B cell (primary cell): ENCODE measurements at regions not wholly inside any gene's neighbourhood (a gene's known extent, or its start where the extent isn't known, plus 50 kb on each side); places are given as distances from the start of the nearest gene placed in this dataset.

Experiments
- ATAC-seq: fragments of 200-7000 bp; cut with Tn5 transposase; one replicate; pipeline ENCODE4 v1.10.0; 2021; ENCODE audit warnings: low read depth, mild to moderate bottlenecking, moderate number of reproducible peaks, moderate library complexity
- CTCF ChIA-PET: fragments of 350-600 bp; sonication (Branson Sonifier 250); formaldehyde crosslinking; loops from one replicate; lab custom pipeline; 2021; ENCODE audit warnings: antibody characterized with exemption, inconsistent platforms; lab: Charles Lee
- POLR2A ChIA-PET: fragments of 350-600 bp; sonication (Branson Sonifier 250); formaldehyde crosslinking; loops from one replicate; lab custom pipeline; 2021; ENCODE audit warnings: antibody characterized with exemption; lab: Charles Lee
- DNase-seq: peaks from one replicate; pipeline ENCODE4 v3.0.0; 2013
- H2AFZ ChIP-seq: 2 replicates; pipeline ENCODE4 v1.6.1; 2012; ENCODE audit warnings: mild to moderate bottlenecking, low read depth, low read length; ENCODE audit not compliant: insufficient read depth, poor library complexity, severe bottlenecking
- H3K27ac ChIP-seq, 2 donors: 1 replicate in 1 of 2; 2 replicates in 1 of 2; pipeline ENCODE4 v1.5.1; 2012 to 2013; ENCODE audit warnings: low read length in 2 of 2, mild to moderate bottlenecking in 2 of 2, moderate library complexity in 1 of 2
- H3K27me3 ChIP-seq, 4 experiments: fragments of 200-600 bp in 1 of 4; sonication (generic) in 1 of 4; replicated peaks in 1 of 4; 1 replicate in 2 of 4; 2 replicates in 2 of 4; pipeline versions ENCODE4 v1.6.1 to v1.7.0; 2013 to 2016; ENCODE audit warnings: low read length in 3 of 4, mild to moderate bottlenecking in 2 of 4, mixed read lengths in 1 of 4, moderate library complexity in 1 of 4; ENCODE audit not compliant: insufficient read depth in 4 of 4, control insufficient read depth in 3 of 4; ENCODE audit errors: control extremely low read depth in 1 of 4
- H3K36me3 ChIP-seq, 2 experiments: replicated peaks in 1 of 2; 1 replicate in 1 of 2; 2 replicates in 1 of 2; pipeline versions ENCODE4 v1.6.1 to v1.7.1; 2013; ENCODE audit warnings: low read length in 1 of 2; ENCODE audit not compliant: insufficient read depth in 2 of 2, control insufficient read depth in 1 of 2; ENCODE audit errors: control extremely low read depth in 1 of 2, extremely low read depth in 1 of 2
- H3K4me1 ChIP-seq, 2 donors: fragments of 200-600 bp in 1 of 2; sonication (generic) in 1 of 2; 1 replicate in 1 of 2; 2 replicates in 1 of 2; pipeline versions ENCODE4 v1.5.1 to v1.6.1; 2013 to 2017; ENCODE audit warnings: low read length in 2 of 2; ENCODE audit not compliant: control insufficient read depth in 2 of 2, insufficient read depth in 2 of 2
- H3K4me2 ChIP-seq: replicated peaks from 2 replicates; pipeline ENCODE3; 2012; ENCODE audit warnings: mild to moderate bottlenecking, low read depth, low read length; ENCODE audit not compliant: poor library complexity, severe bottlenecking
- H3K4me3 ChIP-seq, 5 experiments: fragments of 200-600 bp in 1 of 5; sonication (generic) in 1 of 5; 1 replicate in 3 of 5; 2 replicates in 2 of 5; pipeline versions ENCODE4 v1.5.1 to v1.7.0; 2011 to 2016; ENCODE audit warnings: low read length in 4 of 5, mild to moderate bottlenecking in 4 of 5, low read depth in 2 of 5, control low read depth in 1 of 5, moderate library complexity in 1 of 5; ENCODE audit not compliant: insufficient read depth in 1 of 5; ENCODE audit errors: control extremely low read depth in 1 of 5, extremely low read depth in 1 of 5
- H3K79me2 ChIP-seq: fragments of 200-600 bp; sonication (generic); one replicate; pipeline ENCODE4 v1.6.0; 2016; ENCODE audit warnings: low read length; ENCODE audit not compliant: control insufficient read depth, insufficient read depth
- H3K9ac ChIP-seq: fragments of 200-600 bp; sonication (generic); 2 replicates; pipeline ENCODE4 v1.6.1; 2017; ENCODE audit warnings: mild to moderate bottlenecking, low read length, moderate library complexity
- H3K9me3 ChIP-seq, 3 donors: one replicate each; pipeline versions ENCODE4 v1.6.1 to v1.7.1; 2013; ENCODE audit warnings: low read length in 2 of 3; ENCODE audit not compliant: control insufficient read depth in 2 of 3, insufficient read depth in 1 of 3; ENCODE audit errors: control extremely low read depth in 1 of 3
- H4K20me1 ChIP-seq: 2 replicates; pipeline ENCODE4 v1.6.0; 2012; ENCODE audit warnings: mild to moderate bottlenecking, low read length; ENCODE audit not compliant: insufficient read depth, control insufficient read depth, poor library complexity, severe bottlenecking
- H3K27ac Mint-ChIP-seq: one replicate; pipeline ENCODE4 v1.8.0; 2021; ENCODE audit warnings: mixed read lengths
- H3K27me3 Mint-ChIP-seq: one replicate; pipeline ENCODE4 v1.8.0; 2021; ENCODE audit warnings: mixed read lengths
- H3K4me1 Mint-ChIP-seq: one replicate; pipeline ENCODE4 v1.8.0; 2021; ENCODE audit warnings: mixed read lengths
- H3K4me3 Mint-ChIP-seq: one replicate; pipeline ENCODE4 v1.8.0; 2021; ENCODE audit warnings: mixed read lengths
- H3K9me3 Mint-ChIP-seq: one replicate; pipeline ENCODE4 v1.8.0; 2022; ENCODE audit warnings: mixed read lengths; ENCODE audit not compliant: insufficient read depth
- CTCF ChIP-seq: fragments of 200-600 bp; IDR thresholded peaks from one replicate; pipeline ENCODE4 v1.8.0; 2022; ENCODE audit warnings: antibody characterized with exemption, mild to moderate bottlenecking
- EZH2 ChIP-seq: IDR thresholded peaks from 2 replicates; pipeline ENCODE4 v1.6.1; 2012; ENCODE audit warnings: borderline replicate concordance, low read depth, mild to moderate bottlenecking, moderate library complexity, low read length; ENCODE audit not compliant: insufficient read depth, poor library complexity, severe bottlenecking
- WGBS: methylation state at CpG from one replicate; pipeline ENCODE4 v1.1.5; 2013; ENCODE audit warnings: missing lambda C conversion rate; ENCODE audit not compliant: insufficient coverage; 5-methylcytosine and 5-hydroxymethylcytosine counted together
- intact Hi-C: fragments of 100-400 bp; cut with micrococcal nuclease; formaldehyde crosslinking; loops from one replicate; pipeline ENCODE4 v1.10.0; 2022

- Mint-ChIP-seq H3K4me3 (no peak overlapping the region), H3K4me1 (no peaks in the 10 kb centered on the region), H3K27ac (no peak overlapping the region), H3K9me3 (no peaks in the 10 kb centered on the region), H3K27me3 (peaks cover 29% of the 10 kb centered on the region)
- WGBS, result 0% methylated on average over 2 of the region's 4 CpGs
- Histone ChIP-seq H3K4me3 (no peak overlapping the region), H3K4me2 (no peak overlapping the region), H3K27ac (no peak overlapping the region), H3K9ac (no peak overlapping the region), H3K79me2 (no peaks in the 10 kb centered on the region), H3K36me3 (no peaks in the 10 kb centered on the region), H2AFZ (no peak overlapping the region), H3K4me1 (no peaks in the 10 kb centered on the region), H3K9me3 (no peaks in the 10 kb centered on the region), H4K20me1 (no peaks in the 10 kb centered on the region), H3K27me3 (no peaks in the 10 kb centered on the region)
- CTCF ChIA-PET, result no interaction called here
- POLR2A ChIA-PET, result no interaction called here
- TF ChIP-seq CTCF (no peak), EZH2 (no peak)
- intact Hi-C loops, result no loop called here
- no peak for ATAC-seq
- no peak for DNase-seq
Observed at GRCh38 chr11:13117344-13117743, 108.2 kb downstream of the RASSF10 start.

- CTCF ChIA-PET, result no interaction called here
- H3K4me1 ChIP-seq, result no peaks in the 10 kb centered on the region
- Mint-ChIP-seq H3K9me3 (no peaks in the 10 kb centered on the region), H3K27ac (no peak overlapping the region), H3K4me1 (no peaks in the 10 kb centered on the region), H3K4me3 (no peak overlapping the region), H3K27me3 (peaks cover 32% of the 10 kb centered on the region)
- H2AFZ ChIP-seq, result no peak overlapping the region
- no peaks in the 10 kb centered on the region for H3K27me3 ChIP-seq
- H3K9ac ChIP-seq, result no peak overlapping the region
- H3K79me2 ChIP-seq, result no peaks in the 10 kb centered on the region
- H4K20me1 ChIP-seq, result no peaks in the 10 kb centered on the region
- no peak overlapping the region for H3K4me3 ChIP-seq
- H3K36me3 ChIP-seq, result no peaks in the 10 kb centered on the region
- ATAC-seq, result no peak
- H3K4me2 ChIP-seq, result no peak overlapping the region
- 82% methylated on average over 5 of the region's 5 CpGs for whole genome bisulfite sequencing
- POLR2A ChIA-PET, result no interaction called here
- intact Hi-C loops, result no loop called here
- no peak for TF ChIP-seq EZH2
- no peak for TF ChIP-seq CTCF
- no peak for DNase-seq
- no peak overlapping the region for H3K27ac ChIP-seq
- H3K9me3 ChIP-seq, result no peaks in the 10 kb centered on the region
Observed at GRCh38 chr11:13118194-13118593, 109.1 kb downstream of the RASSF10 start.
